NT2/D1 (cell line): ENCODE measurements at regions not wholly inside any gene's neighbourhood (a gene's known extent, or its start where the extent isn't known, plus 50 kb on each side); places are given as distances from the start of the nearest gene placed in this dataset.

Source experiments
- SUZ12 ChIP-seq: IDR thresholded peaks from 2 replicates; pipeline ENCODE4 v1.6.1; 2011; ENCODE audit not compliant: insufficient read length, insufficient read depth; ENCODE audit errors: extremely low read depth
- YY1 ChIP-seq: IDR thresholded peaks from 2 replicates; pipeline ENCODE4 v1.6.1; 2011; ENCODE audit not compliant: insufficient read length, insufficient read depth

DNA sequence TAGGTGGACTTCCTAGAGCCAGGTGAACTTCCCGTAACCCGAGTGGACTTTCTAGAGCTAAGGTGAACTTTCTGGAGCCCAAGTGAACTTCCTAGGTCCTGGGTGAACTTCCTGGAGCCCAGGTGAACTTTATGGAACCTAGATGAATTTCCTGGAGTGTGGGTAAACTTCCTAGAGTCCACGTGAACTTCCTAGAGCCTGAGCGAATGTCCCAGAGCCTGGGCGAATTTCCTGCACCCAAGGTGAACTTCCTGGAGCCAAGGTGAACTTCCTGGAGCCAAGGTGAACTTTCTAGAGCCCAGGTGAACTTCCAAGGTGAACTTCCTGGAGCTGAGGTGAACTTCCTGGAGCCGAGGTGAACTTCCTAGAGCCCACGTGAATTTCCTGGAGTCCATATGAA lies 70.0 kb downstream of the RTP5 start:
- TF ChIP-seq YY1 = no peak
- TF ChIP-seq SUZ12 = no peak
